HG03064 (cell line): ENCODE measurements at regions not wholly inside any gene's neighbourhood (a gene's known extent, or its start where the extent isn't known, plus 50 kb on each side); places are given as distances from the start of the nearest gene placed in this dataset.

Source experiments
- ATAC-seq: cut with Tn5 transposase; IDR thresholded peaks from one replicate; pipeline ENCODE4 v1.9.1; 2021; ENCODE audit warnings: low read depth; ENCODE audit not compliant: unreplicated experiment

DNA sequence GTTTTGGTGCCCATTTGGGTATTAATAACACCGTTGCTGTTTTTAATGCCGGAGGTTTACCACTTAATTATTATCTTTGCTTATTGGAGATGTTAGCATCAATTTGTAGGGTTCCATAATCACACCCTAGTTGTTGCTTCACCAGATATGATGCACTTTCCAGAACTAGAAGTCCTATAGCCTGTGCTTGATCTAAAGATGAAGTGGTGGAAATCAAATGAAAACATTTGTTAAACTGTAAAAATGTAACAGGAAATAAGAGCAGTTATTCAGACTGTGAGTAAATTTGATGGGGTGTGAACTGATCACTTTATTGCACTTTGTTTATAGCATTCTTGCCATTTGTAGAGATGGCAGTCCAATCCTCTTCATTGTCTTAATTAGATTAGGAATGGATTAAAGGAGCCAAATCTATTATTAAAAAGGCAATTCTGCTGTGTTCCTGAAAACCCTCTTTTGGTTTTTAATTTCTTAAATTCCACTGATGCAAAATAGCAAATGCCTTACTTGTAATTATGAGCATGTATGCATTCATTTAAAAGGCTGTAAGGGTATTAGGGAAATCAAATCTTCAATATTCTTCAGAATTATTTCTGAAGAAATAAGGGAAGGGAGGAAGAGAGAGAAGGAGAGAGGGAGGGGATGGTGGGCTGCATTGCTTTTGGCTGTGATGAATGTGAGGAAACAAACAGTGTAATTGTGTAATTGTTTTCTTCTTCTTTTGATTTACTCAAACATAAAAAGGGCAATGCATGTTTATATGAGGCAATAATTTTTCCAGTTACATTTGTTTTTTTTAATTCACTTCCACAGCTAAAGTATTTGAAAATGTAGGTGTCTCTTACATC, 675.2 kb upstream of the WWC1 start:
- no peak for ATAC-seq

DNA sequence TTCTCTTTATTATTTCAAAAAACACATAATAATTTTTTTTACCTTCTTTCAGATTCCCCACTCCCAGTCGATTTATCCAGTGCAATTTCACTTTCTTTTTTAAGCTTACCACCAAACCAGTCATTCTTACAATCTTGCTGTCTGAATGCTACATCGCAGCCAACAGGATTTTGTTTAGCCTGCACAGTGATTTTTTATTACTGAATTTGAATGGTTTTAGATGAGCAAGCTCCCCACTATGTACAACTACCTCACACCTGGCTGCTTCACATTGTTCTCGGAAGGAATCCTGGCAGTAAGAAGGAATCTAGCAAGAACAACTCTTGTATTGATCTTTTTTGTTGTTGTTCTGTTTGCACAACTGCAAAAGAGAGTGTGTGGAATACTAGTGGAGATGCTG, 668.1 kb upstream of the WWC1 start:
- no peak for ATAC-seq

GRCh38 chr5:167624053-167624452, 667.4 kb upstream of the WWC1 start:
- no peak for ATAC-seq

GRCh38 chr5:167626341-167627123, 664.9 kb upstream of the WWC1 start:
- ATAC-seq = no peak

- no peak for ATAC-seq
Observed at GRCh38 chr5:167629634-167630033, 661.8 kb upstream of the WWC1 start.

GRCh38 chr5:167631191-167631590, 660.3 kb upstream of the WWC1 start:
- ATAC-seq = no peak

GRCh38 chr5:167633114-167633513, 658.3 kb upstream of the WWC1 start:
- ATAC-seq = no peak

DNA sequence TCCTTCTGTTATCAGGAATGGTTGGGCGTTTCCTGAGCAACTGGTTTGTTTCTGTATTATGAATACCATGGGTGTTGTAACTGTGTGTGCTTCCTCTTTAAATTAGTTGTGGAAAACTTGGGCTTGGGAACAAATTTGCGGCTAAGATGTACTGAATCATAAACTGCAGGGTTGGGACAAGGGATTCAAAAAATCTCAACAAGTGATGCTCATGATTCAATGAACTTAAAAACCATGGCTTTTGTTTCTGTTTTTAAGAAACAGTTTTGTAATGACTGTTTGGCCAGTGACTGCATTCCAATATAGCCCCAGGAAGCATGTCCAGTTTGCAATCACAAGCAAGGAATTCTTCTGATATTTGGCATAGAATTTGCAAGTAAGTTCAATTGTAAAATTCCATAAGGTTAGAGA, 657.5 kb upstream of the WWC1 start:
- no peak for ATAC-seq

DNA sequence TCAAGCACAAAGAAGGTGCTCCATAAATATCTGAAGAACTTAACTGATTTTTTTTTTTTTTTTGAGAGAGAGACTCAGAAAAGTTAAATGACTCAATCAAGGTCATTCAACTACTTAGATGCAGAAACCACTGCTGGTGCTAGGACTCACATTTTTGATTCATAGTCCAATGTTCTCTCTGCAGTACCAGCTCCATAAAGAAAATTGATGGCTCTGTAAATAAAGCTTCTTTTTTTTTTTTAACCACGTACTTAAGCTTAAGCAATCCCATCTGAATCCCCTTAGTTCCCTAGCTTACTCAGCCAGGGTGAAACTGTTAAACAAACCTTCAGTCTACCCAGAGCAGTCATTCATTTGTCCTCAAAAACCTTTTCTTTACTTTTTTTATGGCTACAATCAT, 657.0 kb upstream of the WWC1 start:
- ATAC-seq = no peak

- ATAC-seq = no peak
Observed at GRCh38 chr5:167638816-167639215, 652.6 kb upstream of the WWC1 start.

DNA sequence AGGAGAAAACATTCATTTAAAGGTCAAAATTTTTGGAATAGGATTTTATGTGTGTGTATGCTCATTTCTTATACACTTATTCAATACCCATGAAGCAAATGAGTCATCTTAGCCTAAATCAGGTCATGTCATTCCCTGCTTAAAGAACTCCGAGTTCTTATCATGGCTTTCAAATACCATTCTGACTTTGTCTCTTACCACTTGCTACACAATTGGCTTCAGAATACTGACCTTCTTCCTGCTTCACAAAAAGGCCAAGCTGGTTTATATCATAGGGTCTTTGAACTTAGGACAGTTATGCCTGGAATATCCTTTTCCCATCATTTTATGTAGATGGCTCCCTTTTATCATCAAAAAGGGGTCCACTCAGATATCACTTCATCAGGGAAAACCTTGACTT, 652.2 kb upstream of the WWC1 start:
- ATAC-seq = no peak

GRCh38 chr5:167639766-167640165, 651.7 kb upstream of the WWC1 start:
- no peak for ATAC-seq

DNA sequence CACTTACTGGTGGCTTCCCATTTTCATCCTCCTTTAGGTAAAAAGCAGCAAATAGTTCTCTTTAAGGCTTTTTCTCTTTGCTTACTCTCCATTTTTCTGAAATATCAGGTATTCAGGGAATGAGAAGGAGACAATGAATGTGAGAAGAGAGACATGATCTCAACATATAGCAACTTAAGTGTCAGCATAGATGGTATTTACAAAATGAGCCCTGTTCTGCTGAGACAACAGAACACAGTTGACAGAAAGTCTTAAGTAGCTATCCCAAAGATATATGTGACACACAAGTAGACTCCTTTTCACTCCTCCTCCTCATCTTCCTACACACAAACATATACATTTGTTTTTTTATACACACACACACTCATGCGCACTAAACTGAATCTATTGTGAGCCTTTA, 649.3 kb upstream of the WWC1 start:
- no peak for ATAC-seq

GRCh38 chr5:167642779-167643517, 648.5 kb upstream of the WWC1 start:
- no peak for ATAC-seq

DNA sequence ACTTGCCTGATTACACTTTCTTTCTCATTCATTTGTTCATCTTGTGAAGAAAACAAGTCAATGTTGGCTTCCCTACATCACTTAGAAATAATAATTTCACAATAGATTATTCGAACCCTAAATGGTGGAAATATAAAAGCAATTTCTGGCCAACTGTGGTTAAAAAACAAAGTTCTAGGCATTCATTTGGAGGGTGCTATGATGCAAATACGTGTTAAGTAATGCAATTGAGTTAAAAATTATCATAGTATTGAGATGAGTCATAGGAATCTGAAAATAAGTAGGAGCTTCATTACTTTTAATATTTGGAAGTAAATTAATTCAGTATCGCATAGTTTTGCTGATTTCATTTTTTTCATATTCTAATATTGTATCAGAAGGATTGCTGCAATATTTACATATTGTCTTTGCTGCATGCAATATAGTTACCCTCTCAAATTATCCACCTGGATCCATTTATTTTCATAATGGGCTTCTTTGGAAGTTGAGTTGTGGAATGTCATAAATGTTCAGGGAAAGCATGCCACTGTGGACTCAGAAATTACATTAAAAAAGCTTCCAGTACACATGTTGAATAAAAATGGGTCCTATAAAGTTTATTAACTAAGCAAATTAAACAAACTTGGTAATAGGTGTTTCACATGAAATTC, 647.7 kb upstream of the WWC1 start:
- ATAC-seq = no peak

GRCh38 chr5:167644619-167645018, 646.8 kb upstream of the WWC1 start:
- no peak for ATAC-seq

DNA sequence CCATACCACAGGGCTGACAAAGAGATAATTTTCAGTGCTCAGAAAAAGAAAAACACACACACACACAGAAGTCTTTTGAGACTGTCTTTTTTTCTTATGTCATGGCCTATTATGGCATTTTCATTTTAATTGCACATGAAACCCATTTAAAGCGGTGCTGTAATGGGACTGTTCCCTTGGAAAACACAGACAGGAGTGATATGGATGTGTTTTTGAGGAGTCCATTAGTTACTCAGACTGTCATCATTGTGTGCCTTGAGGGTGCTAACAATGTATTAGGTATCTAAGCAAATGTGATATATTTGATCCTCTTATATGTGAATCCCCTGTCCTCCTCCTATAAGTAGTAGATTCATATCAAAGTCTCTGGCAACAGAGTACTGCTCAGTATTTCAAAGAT, 642.0 kb upstream of the WWC1 start:
- ATAC-seq = no peak

DNA sequence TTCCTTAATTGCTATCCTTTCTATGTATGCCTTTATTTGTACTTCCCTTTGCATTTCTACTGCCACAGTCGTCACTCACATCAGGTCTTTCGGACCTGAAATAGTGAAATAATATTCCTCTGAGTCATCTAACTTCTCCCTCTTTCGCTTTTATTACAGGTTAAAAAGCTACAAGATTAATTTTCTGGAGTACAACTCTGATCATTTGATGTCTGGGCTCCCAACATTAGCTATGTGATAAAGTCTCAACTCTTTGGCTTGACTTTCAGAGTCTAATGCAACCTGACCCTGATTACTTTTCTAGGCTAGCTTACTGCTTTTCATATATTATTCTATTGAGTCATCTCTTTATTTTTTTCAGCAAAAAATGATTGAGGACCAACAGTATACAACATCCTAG, 638.8 kb upstream of the WWC1 start:
- no peak for ATAC-seq

- ATAC-seq = no peak
Observed at GRCh38 chr5:167653645-167654106, 637.8 kb upstream of the WWC1 start.

DNA sequence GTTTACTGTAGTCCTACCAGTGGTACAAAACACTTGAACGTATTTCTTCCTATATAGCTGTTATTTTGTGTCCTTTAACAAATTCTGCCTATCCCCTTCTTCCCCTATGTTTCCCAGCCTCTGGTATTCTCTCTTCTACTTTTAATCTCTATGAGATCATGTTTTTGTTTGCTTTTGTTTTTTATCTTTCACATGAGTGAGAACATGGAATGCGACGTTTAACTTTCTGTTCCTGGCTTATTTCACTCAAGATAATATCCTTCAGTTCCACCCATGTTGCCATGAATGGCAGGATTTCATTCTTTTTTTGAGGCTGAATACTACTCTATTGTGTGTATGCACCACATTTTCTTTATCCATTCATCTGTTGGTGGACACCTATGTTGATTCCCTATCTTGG, 634.4 kb upstream of the WWC1 start:
- ATAC-seq = no peak

DNA sequence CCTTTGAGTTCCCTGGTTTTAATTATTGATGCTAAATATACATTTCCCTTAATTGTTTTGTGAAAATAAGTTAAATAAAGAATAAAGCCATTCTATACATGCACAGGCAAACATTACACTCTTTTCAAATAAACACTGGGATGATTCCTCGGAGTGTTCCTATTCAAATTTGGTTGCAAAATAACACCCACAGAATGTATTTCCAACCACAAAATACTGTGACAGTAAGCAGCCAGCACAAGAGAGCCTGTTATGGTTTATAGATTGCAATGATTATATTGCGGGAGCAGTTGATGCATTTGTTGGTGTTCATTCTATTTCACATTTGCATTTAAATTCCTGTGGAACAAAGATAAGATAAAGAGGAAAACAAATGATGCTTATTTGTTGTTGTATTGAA, 632.6 kb upstream of the WWC1 start:
- no peak for ATAC-seq
